Endothelial cell (in vitro differentiated cells): ENCODE measurements at regions not wholly inside any gene's neighbourhood (a gene's known extent, or its start where the extent isn't known, plus 50 kb on each side); places are given as distances from the start of the nearest gene placed in this dataset.

ENCODE experiments used
- DNase-seq: peaks from one replicate; pipeline ENCODE4 v3.0.0; 2021; ENCODE audit warnings: low spot score
- H3K27ac Mint-ChIP-seq: one replicate; pipeline ENCODE4 v1.8.0; 2021; ENCODE audit warnings: mixed read lengths, inconsistent platforms; ENCODE audit not compliant: unreplicated experiment
- H3K27me3 Mint-ChIP-seq: one replicate; pipeline ENCODE4 v1.8.0; 2021; ENCODE audit warnings: mild to moderate bottlenecking, moderate library complexity, mixed read lengths, inconsistent platforms; ENCODE audit not compliant: unreplicated experiment
- H3K36me3 Mint-ChIP-seq: one replicate; pipeline ENCODE4 v1.8.0; 2021; ENCODE audit warnings: mild to moderate bottlenecking, low read depth, mixed read lengths, inconsistent platforms; ENCODE audit not compliant: unreplicated experiment
- H3K4me1 Mint-ChIP-seq: one replicate; pipeline ENCODE4 v1.8.0; 2021; ENCODE audit warnings: mild to moderate bottlenecking, mixed read lengths, inconsistent platforms; ENCODE audit not compliant: unreplicated experiment
- H3K4me3 Mint-ChIP-seq: one replicate; pipeline ENCODE4 v1.8.0; 2021; ENCODE audit warnings: mild to moderate bottlenecking, mixed read lengths, inconsistent platforms; ENCODE audit not compliant: unreplicated experiment
- H3K9me3 Mint-ChIP-seq: one replicate; pipeline ENCODE4 v1.8.0; 2021; ENCODE audit warnings: mixed read lengths, inconsistent platforms; ENCODE audit not compliant: unreplicated experiment
- TF ChIP-seq, protein P1 (sequence below): fragments of 200-600 bp; sonication (generic); IDR thresholded peaks from one replicate; pipeline ENCODE4 v1.5.0; 2021; ENCODE audit warnings: antibody characterized with exemption; ENCODE audit not compliant: unreplicated experiment

DNA sequence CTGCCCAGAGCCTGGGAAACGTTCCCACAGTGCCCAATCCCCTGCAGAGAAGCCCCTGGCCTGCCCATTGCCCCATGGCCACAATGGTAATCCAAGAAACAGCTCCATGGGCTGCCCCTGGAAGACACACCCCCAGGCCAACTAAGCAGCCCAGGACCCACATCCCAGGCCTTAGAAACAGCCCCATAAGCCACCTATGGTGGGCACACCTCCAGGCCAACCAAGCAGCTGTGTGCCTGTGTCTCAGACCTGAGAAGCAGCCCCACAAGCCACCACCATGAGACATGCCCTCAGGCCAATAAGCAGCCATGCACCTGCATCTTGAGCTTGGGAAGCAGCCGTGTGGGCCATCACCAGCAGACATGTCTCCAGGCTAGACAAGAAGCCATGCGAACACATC, 52.9 kb upstream of the SSBP2 start:
- no peaks in the 10 kb centered on the region for H3K36me3 Mint-ChIP-seq
- H3K9me3 Mint-ChIP-seq = no peaks in the 10 kb centered on the region
- H3K4me1 Mint-ChIP-seq = peaks cover 9% of the 10 kb centered on the region
- no peak overlapping the region for H3K27ac Mint-ChIP-seq
- no peaks in the 10 kb centered on the region for H3K27me3 Mint-ChIP-seq
- no peak for DNase-seq
- TF ChIP-seq, protein P1, sequence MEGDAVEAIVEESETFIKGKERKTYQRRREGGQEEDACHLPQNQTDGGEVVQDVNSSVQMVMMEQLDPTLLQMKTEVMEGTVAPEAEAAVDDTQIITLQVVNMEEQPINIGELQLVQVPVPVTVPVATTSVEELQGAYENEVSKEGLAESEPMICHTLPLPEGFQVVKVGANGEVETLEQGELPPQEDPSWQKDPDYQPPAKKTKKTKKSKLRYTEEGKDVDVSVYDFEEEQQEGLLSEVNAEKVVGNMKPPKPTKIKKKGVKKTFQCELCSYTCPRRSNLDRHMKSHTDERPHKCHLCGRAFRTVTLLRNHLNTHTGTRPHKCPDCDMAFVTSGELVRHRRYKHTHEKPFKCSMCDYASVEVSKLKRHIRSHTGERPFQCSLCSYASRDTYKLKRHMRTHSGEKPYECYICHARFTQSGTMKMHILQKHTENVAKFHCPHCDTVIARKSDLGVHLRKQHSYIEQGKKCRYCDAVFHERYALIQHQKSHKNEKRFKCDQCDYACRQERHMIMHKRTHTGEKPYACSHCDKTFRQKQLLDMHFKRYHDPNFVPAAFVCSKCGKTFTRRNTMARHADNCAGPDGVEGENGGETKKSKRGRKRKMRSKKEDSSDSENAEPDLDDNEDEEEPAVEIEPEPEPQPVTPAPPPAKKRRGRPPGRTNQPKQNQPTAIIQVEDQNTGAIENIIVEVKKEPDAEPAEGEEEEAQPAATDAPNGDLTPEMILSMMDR = no peak
- H3K4me3 Mint-ChIP-seq = no peak overlapping the region

DNA sequence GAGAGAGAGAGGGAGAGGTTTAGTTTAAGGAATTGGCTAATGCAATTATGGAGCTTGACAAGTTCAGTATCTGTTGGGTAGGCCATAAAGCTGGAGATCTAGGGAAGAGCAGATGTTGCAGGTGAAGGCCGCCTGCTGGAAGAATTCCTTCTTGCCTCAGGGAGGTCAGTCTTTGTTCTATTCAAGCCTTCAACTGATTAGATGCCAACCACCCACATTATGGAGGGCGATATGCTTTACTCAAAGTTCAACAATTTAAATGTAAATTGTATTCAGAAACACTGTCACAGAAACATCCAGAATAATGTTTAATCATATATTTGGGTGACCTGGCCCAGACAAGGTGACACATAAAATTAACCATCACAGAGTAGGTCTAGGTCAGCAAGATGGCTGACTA, 51.7 kb upstream of the SSBP2 start:
- Mint-ChIP-seq H3K27me3 (no peaks in the 10 kb centered on the region), H3K4me3 (peak overlapping the region; percentile 40), H3K27ac (no peak overlapping the region), H3K36me3 (no peaks in the 10 kb centered on the region), H3K9me3 (no peaks in the 10 kb centered on the region), H3K4me1 (peaks cover 9% of the 10 kb centered on the region)
- no peak for DNase-seq
- TF ChIP-seq, protein P1 = no peak

DNA sequence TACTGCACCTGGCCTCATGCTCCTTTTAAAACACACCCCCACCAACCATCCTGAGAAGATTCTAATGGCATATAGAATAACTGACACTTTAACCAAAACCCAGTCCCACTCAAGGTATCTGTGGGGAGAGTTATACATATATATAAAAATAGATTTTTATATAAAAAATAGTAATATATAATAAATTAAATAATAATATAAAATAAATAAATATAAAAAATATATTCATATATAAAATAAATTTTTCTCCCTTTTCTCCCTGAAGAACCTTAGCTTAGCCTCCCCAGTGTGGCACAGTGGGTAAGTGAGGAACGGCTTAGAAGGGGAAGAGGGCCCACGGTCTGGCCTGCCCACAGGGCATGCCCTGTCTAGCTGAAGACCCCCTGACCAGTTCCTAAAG, 51.1 kb upstream of the SSBP2 start:
- no peak overlapping the region for H3K27ac Mint-ChIP-seq
- H3K4me1 Mint-ChIP-seq = peaks cover 9% of the 10 kb centered on the region
- H3K36me3 Mint-ChIP-seq = no peaks in the 10 kb centered on the region
- no peaks in the 10 kb centered on the region for H3K27me3 Mint-ChIP-seq
- no peaks in the 10 kb centered on the region for H3K9me3 Mint-ChIP-seq
- TF ChIP-seq, protein P1 = no peak
- DNase-seq = no peak
- no peak overlapping the region for H3K4me3 Mint-ChIP-seq

DNA sequence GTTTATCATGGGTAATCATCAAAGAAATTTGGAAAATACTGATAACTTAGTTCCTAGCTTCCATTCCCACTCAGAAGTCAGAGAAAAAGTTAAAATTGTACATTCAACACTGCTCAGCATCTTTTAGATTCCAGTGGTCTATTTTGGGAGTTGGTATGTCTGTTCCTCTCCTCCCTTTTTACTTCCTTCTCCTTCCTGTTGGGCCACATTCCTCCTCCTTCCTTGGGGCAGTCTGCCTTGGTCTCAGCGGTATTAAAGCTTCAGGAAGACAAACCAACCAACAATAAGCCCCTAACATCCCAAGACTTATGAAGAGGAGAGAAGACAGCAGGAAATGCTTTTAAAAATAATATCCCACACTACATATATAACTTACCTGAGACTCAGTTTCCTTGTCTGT, 49.9 kb upstream of the SSBP2 start:
- DNase-seq = no peak
- H3K27ac Mint-ChIP-seq = no peak overlapping the region
- H3K4me3 Mint-ChIP-seq = no peak overlapping the region
- TF ChIP-seq, protein P1 = no peak
- peaks cover 9% of the 10 kb centered on the region for H3K4me1 Mint-ChIP-seq
- no peaks in the 10 kb centered on the region for H3K27me3 Mint-ChIP-seq
- no peaks in the 10 kb centered on the region for H3K36me3 Mint-ChIP-seq
- H3K9me3 Mint-ChIP-seq = no peaks in the 10 kb centered on the region
